T follicular helper cell (primary cell): ENCODE measurements at regions not wholly inside any gene's neighbourhood (a gene's known extent, or its start where the extent isn't known, plus 50 kb on each side); places are given as distances from the start of the nearest gene placed in this dataset.
"Not testable (repeated sequence)": the region's sequence is repeated elsewhere in the genome, so short reads cannot be mapped to it uniquely, and the experiment has no call there.

Source experiments
- DNase-seq: peaks from one replicate; pipeline ENCODE4 v3.0.0-alpha.2; 2020; ENCODE audit warnings: low read depth

DNA sequence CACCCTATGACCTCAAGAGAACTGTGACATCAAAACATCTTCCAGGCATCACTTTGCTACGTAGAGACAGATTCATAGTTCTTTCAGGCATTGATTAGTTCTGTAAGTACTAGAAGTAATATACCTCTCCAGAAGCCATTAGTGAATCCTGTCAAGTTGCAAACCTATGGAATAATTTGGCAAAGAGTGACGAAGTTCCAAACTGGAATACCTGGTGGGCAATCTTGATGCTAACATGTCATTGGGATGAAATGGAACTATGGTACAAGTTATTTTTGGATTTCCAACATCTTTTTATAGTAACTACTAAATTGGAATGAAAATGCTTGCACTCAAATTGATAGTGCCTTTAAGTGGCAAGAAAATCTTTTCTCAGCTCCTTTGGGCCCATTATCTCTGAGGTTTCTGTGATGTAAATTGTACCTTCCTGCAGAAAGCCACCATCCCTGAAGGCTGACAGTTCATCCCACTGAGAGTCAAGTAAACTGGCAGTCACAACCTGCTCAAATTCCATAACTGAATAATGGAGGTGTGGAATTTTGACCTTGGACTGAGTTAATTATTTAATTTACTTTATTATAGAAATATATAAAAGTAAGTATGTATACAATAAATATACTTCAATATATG lies 435.5 kb downstream of the DTWD2 start:
- DNase-seq = no peak

DNA sequence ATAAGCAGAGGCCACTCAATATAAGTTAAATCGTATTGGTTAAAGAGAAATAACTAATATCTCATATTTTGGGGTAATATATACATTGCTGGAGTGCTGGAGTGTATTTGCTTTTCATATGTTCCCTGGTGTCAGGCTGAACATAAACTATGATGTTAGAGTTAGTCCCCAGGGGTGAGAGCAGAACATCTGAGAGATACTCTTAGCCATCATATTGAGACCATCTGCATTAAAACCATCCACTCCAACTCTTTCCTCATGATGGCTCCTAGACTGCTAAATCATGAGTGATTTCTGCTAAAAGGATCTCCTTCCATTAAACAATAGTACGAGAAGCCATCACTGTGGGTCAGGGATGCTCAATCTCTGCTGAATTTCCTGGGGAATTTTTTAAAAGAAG lies 436.2 kb downstream of the DTWD2 start:
- DNase-seq = no peak

DNA sequence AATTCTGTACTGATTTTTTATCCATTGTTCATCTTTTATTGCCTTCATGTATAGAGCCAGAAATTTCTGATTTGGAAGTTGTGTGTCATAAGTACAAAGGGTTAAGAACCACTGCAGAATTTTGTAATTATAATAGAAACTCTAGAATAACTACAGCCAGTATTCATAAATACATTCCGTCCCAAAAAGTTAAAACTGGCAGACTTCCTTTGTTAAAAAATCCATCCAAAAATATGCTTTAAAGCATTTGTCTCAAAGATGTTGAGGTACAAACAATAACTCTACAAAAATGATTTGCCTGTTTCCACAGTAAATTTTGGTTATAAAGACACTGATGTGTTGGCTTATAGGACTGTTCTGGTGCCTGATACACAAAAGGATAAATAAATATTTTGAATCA lies 436.6 kb downstream of the DTWD2 start:
- DNase-seq = no peak

DNA sequence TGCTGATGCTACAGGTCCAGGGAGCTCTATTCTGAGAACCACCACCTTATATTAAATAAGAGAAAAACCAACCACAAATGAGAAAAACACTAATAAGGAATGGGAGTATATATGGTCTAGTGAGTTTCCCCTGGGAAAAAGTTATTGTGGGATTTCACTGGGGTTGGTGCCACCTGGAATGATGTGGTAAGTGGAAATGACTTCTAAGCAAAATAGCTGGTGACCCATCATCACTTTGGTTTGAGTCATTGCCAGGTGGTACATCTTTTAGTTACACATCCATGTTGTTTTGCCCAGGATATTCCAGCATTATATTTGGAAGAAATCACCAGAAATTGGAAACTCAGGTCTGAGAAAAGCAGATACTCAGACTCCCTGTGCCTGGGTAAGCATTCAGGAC lies 437.3 kb downstream of the DTWD2 start:
- DNase-seq = no peak

DNA sequence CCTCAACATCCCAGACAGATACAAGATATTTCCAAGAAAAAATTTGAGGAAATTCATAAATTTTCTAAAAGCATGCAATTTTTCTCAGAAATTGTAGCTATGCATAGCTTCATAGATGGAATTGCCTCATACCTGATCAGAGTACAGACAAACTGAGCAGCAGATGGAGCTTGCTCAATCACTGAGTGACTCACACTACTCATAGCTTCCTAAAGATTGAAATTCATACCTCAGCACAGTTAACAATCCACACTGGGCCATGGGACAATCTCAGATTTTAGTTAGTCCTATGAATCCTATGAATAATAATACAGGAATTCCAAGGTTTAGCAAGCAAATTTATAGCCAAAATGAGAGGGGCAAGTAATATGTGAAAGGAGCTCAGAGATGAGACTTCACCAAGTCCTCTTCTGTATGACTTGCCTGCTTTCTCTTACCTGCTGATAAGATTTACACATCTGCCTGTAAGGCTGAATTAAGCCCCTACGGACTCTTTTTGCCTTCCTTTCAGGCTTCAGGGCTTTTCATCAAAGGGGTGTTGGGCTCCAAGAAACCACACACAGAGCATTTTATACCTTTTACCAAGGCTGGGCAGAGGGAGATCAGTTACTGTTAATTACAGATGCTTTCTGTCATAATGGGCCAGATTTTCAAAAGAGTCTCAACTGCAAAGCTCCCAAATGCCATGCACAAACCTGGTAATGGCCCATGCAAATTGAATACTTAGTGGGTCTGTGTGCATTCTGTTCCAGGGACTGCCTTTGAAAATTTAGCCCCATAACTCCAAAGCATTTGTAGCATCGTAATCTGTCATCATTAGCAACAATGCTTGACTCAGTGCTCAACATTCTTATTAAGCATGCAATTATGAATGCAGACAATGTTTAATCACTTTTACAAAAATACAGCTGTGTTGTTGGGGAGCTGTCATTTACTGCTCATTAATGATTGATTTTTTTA lies 439.3 kb downstream of the DTWD2 start:
- no peak for DNase-seq

DNA sequence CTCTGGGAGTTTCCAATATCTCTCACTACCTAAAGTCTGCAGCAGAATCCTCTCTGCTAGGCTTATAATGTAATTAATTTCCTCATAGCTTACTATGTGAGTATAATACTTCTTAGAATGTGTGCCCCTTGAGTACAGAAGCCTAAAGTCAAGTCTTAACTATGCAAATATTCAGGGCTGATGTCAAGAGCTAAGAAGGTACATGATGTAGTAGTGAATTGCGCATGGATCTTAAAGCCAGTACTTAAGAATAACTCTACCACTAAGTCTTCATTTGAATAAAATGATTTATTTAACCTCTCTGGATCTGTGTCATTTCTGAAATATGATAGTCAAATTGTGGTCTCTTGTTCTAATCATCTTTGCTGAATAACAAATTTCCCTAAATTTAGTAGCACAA lies 442.9 kb downstream of the DTWD2 start:
- no peak for DNase-seq

DNA sequence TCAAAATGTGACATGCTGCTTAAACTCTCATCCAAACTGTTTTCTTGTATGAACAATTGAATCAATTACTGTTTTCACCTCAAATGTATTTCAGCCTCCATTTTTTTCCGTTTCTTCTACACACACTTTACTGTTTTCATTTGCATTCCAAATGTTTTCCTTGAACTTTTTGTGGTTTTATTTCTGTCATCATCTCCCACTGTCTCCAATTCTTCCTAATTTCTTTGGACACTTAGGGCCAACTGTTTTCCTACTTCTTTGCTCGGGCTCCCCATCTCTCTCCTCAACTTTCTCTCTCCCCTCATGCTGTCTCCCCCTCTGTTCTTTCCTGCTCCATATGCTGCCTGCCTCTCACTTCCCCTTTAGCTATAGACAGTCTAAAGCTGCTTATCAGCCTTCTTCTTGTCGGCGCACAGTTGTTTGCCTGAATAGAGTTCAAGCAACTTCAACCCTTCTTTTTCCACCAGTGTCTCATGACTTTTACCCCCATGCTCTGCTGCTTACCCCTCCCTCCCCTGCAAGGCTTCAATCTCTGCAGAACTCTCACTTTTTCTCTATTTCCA lies 443.4 kb downstream of the DTWD2 start:
- no peak for DNase-seq

DNA sequence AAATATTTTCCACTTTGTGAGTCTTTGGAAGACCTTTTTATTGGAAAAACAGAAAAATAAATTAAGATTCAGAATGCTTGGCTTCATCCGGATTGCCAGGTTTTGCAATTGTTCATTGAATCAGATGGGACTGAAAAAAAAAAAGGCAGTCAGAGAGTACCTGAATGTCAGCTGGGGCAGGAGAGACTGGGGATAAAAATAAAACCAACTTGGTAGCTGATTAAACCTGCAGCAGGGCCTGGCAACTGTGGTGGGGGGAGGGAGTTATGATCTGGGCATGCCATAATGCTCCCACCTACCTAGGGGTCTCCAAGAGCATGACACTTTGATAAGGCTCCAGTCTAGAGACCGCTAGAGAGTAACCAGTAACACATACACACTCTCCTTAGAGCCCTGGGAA lies 454.4 kb downstream of the DTWD2 start:
- no peak for DNase-seq

DNA sequence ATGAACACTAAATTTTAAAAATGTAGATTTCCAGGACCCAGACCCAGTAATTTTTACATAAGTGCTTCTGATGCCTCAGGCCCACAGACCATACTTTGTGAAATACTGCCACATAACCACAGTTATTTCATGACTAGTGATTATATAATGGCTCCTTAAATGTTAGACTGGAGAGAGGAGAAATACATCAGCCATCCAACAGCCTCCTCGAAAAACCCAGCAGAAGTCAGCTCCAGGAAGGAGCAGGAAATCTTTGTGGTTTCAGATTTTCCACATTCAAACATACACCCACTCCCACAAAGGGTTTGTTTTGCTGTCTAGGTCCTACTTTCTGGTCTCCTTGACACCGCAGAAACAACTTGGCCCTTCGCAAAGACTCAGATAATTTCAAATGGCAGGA lies 455.2 kb downstream of the DTWD2 start:
- no peak for DNase-seq

DNA sequence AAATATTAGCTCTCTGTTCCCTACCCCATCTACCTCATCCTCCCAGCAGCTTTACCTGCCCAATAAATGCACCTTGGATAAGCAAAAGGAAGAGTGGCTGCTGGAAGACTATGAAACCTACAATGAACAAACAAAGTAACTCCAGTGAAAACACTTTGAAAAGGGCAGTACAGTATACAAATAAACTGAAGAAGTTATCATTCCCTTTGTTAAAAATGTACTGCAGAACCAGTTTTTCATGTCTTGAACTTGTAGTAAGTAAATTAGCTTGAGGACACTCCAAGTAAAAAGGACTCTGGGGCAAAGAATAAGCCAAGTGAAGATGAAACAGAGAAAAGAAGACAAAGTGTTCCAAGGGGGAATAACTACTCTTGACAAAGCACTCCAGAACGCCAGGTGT lies 457.1 kb downstream of the DTWD2 start:
- DNase-seq = no peak

DNA sequence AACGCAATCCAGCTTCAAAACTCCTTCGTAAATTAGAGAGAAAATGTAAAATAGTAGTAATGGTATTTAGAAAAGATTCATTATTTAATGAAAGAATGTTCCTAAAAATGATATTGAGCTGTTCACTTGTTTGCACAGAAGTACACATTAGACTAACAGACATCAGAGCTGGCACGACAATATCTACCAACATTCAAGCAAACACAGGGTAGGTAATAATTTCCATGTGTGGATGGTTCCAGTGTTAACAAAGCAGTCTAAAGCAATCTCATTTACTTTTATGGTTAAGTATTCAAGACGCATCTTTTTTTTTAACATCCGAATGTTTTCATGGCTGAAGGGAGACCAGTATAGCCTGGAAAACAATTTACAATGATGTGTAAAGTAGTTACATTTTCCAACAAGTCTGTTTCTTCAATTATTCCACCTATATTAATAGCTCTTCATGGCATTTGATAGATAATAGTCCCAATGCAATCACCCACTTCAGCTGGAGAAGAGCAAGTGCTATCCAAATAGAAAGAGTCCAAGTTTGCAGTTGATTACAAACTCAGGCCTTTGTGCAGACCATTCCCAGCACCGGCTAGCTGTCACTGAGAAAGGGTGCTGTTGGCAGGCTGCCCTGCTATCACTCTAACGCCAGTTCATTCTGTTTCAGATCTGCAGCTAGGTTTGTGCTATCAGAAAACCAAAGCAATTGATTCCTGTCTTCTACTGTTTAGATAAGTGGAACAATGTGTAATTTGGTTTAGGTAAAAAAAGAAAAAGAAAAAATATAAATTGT lies 458.8 kb downstream of the DTWD2 start:
- no peak for DNase-seq

DNA sequence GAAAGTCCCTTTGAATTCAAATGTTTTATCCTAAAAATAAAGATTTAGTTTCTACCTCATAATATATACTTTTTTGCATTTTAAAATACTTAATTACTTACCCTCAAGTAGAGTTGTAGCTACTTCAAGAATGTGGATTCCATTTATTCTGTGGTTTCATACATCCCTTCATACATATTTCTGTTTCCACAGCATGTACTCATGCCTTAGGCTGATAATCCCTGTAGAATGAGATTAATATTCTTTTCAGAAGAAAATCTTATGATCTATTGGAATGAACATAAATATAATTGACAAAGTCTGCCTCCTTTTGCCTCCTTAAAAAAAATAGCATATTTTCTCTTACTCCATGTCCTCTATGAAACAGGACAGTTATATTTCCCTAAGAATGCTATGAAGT lies 465.7 kb downstream of the DTWD2 start:
- no peak for DNase-seq

DNA sequence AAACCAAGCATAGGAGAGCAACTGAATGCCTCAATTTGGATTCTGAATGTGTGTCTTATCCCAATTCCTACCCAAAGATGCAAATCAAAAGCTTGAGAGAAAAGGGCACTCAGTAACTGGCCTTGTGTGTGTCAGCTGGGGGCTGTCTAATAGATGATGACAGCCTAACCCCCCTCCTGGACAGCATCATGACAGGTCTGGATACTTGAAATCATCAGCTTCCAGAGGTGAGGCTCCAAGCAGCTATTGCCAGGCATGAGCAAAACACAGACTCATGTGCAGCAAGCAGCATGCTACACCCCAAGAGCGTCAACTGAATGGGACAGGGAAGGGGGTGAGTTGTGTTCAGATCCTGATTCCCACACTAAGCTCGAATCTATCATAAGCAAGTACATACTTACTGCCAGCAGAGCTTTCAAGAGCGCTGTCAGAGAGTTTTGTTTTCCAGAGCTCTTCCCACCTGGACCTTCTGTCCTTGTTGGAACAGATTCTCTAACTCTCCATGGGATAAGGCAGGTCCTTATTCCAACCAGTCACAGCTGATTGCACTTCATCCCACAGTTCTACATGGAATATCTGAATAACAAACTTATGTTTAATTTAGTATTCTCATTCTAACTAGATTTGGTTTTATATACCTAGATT lies 467.5 kb downstream of the DTWD2 start:
- no peak for DNase-seq

DNA sequence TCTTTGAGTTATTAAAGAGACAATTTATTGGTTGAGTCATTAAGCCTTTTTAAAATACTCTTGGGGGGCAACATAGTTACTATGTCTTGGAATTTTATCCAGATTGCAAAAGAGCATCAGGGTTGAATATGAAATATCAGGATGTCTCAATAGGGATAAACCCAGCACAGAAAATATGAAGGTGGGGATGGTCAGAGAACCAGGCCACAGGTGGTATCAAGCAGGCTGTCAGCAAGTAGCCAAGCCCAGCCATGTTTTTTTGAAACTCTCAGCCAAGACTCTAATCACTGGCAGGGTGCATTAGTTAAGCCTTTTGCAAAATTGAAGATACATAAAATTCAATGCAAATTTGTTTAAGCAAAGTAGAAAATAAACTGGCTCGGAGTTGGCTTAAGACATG lies 468.9 kb downstream of the DTWD2 start:
- DNase-seq = no peak

DNA sequence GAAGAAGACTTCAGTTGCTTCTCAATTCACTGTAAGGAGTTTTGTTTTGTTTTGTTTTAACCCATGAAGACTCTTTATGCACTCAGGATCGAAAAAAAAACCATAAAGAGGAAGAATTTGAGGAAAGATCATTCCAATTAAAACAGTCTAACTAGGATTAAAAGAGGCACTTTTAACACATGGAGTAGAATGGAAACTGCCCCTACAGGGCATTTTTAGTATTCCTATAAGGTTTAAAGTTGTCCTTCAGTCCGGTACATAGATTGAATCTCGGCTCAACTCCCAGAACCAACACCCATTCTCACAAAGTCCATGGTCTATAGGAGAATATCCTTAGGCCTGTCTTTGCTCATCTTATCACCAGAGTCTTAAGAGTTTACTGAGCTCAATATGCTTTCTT lies 469.6 kb downstream of the DTWD2 start:
- no peak for DNase-seq

DNA sequence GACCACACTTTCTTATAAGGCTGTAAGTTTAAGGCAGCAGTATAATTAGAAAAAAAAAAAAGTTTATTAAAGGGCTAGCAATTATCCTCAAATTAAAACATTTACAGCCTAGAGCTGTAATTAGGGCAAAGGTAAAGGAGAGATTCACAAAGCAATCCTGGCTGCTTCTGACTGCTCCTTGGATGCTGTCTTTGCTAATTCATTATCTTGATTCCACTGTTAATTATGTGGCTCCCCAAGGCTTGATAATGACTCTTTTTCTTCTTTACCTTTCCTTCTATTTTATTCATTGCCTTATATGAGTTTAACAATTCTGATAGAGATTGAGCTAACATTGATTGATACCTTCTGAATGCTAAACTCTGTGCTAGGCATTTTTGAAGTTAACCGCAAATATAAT lies 476.5 kb downstream of the DTWD2 start:
- no peak for DNase-seq

DNA sequence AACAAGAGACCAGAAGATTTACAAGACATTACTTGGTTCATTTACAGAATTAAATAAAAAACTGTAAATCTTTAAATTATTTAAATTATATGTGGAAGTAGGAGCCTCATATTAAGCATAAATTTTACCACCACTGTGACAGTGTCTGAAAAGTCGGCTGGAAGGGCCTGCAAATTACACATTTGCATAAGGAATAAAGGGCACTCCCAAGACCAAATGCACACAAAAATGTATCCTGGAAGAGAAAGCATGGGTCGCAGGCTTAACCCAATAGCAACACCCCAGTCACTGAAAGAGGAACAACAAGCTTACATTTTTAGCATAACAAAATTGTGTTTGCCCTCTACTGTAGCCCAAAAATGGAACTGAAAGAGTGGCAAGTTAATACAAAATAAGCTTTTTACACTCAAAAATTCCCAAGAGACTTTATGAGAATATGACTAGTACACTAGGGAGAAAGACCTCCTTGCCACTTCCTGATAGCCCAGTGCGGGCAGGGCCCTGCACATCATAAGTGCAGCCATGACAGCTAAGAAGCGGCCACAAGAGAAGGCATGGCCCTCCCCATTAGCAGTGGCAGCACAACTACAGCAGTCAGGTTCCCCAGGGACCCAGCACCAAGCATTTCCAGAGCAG lies 482.0 kb downstream of the DTWD2 start:
- no peak for DNase-seq

DNA sequence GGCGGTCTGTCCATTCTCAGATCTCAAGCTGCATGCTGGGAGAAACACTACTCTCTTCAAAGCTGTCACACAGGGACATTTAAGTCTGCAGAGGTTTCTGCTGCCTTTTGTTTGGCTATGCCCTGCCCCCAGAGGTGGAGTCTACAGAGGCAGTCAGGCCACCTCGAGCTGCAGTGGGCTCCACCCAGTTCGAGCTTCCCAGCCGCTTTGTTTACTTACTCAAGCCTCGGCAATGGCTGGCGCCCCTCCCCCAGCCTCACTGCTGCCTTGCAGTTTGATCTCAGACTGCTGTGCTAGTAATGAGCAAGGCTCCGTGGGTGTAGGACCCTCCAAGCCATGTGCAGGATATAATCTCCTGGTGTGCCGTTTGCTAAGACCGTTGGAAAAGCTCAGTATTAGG lies 486.1 kb downstream of the DTWD2 start:
- DNase-seq = not testable (repeated sequence)

DNA sequence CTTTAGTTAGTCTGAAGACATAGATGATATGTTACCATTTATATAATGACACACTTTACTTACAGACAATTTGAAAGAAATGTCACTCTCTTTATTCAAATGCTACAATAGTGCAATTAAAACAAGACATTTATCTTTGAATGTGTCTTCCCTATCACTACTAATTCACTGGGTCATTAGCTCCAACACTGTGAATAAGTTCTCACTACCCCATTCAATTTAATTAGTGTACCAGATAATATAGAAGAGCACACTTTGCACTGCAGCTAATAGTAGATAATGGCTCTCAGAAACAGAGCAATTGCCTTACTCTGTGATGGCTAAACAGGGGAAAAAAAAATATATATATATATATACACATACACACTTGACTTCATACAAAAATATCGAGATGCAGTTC lies 497.0 kb downstream of the DTWD2 start:
- DNase-seq = no peak

DNA sequence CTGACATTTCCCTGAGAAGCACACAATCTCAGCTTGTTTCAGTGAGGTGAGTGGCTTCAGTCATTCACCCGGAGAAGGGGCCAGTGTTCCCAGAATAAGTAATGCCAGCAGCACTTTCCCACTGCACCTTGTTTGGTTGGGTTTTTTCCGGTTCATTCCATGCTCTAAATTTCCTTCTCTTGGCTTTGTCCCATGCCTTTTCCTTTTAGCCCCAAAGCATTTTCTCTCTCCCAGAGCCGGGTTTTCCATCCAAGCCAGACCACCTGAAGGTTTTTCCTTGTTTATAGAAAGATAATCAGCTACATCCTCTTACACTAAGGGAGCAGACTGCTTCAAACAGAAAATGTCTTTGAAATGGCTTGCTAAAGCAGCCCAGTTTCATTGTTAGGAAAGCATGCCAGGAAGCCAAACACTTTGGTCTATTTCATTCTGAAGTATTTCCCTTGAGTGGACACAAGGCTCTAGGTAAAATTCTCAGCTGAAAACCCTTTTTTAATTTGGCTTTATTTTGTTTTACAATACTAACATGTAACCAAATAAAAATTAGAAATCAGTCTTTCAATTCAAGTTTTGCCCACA lies 501.6 kb downstream of the DTWD2 start:
- no peak for DNase-seq

DNA sequence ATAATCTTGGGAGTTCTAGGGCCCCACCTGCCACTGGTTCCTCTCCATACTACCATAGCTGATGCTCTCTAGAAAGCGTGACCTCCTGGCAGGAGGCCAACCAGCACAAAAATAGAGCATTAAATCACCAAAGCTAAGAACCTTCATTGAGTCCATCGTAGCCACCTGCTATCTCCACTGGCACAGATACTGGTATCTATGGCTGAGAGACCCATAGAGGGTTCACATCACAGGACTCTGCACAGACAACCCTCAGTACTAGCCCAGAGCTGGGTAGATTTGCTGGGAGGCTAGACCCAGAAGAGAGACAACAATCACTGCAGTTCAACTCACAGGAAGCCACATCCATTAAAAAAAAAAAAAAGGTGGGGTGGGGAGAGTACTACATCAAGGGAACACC lies 509.1 kb downstream of the DTWD2 start:
- DNase-seq = no peak
